BJ (cell line): ENCODE measurements at regions not wholly inside any gene's neighbourhood (a gene's known extent, or its start where the extent isn't known, plus 50 kb on each side); places are given as distances from the start of the nearest gene placed in this dataset.

Experiments used
- CTCF ChIA-PET: fragments of 350-600 bp; formaldehyde crosslinking; extraction: SDS; loops from one replicate; lab custom pipeline; 2021; ENCODE audit warnings: antibody characterized with exemption, inconsistent platforms; lab: Yijun Ruan, JAX
- POLR2A ChIA-PET: fragments of 300-600 bp; sonication (Branson Sonifier 250); formaldehyde crosslinking; extraction: SDS; loops from one replicate; lab custom pipeline; 2021; ENCODE audit warnings: antibody characterized with exemption; lab: Charles Lee
- DNase-seq: peaks from one replicate; pipeline ENCODE4 v3.0.0-alpha.2; 2011; ENCODE audit warnings: low read depth
- H3K27me3 ChIP-seq: 2 replicates; pipeline ENCODE4 v1.6.0; 2011; ENCODE audit warnings: low read length; ENCODE audit not compliant: control insufficient read depth, insufficient read depth
- H3K36me3 ChIP-seq: 2 replicates; pipeline ENCODE4 v1.5.1; 2011; ENCODE audit warnings: low read length; ENCODE audit not compliant: control insufficient read depth, insufficient read depth
- H3K4me3 ChIP-seq: 2 replicates; pipeline ENCODE4 v1.5.1; 2011; ENCODE audit warnings: low read depth, mild to moderate bottlenecking, control low read depth, low read length
- TF ChIP-seq, protein P1 (sequence below): IDR thresholded peaks from 2 replicates; pipeline ENCODE4 v1.5.1; 2011; ENCODE audit warnings: low read depth, mild to moderate bottlenecking, control low read depth, inconsistent platforms, low read length, moderate library complexity; ENCODE audit not compliant: insufficient read depth

DNA sequence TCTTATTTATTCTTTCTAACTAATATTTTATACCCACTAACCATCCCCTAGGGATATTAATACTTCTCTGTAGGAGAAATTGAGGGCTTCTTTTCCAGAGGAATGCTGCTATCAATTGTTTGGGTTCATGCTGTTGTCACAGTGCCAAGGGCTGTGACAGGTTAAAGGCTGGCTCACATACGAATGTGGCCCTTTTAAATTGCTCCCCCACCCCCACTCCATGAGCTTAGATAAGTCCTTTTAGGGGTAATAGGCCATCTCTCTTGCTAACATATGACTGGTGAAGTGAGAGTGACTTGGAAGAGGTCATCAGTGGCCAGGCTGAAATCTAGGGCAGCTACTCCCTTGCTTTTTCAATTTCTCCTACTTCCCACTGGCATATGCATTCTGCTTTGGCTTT, 121.9 kb upstream of the DPH6 start:
- TF ChIP-seq, protein P1, sequence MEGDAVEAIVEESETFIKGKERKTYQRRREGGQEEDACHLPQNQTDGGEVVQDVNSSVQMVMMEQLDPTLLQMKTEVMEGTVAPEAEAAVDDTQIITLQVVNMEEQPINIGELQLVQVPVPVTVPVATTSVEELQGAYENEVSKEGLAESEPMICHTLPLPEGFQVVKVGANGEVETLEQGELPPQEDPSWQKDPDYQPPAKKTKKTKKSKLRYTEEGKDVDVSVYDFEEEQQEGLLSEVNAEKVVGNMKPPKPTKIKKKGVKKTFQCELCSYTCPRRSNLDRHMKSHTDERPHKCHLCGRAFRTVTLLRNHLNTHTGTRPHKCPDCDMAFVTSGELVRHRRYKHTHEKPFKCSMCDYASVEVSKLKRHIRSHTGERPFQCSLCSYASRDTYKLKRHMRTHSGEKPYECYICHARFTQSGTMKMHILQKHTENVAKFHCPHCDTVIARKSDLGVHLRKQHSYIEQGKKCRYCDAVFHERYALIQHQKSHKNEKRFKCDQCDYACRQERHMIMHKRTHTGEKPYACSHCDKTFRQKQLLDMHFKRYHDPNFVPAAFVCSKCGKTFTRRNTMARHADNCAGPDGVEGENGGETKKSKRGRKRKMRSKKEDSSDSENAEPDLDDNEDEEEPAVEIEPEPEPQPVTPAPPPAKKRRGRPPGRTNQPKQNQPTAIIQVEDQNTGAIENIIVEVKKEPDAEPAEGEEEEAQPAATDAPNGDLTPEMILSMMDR: no peak
- H3K36me3 ChIP-seq: no peaks in the 10 kb centered on the region
- no peaks in the 10 kb centered on the region for H3K27me3 ChIP-seq
- H3K4me3 ChIP-seq: no peak overlapping the region
- no peak for DNase-seq
- POLR2A ChIA-PET: no interaction called here
- CTCF ChIA-PET: interaction anchor here (1.6 kb wide), 1 partner anchor 9 kb away, joined by 3 read pairs; no protein-coding TSS in a partner anchor

DNA sequence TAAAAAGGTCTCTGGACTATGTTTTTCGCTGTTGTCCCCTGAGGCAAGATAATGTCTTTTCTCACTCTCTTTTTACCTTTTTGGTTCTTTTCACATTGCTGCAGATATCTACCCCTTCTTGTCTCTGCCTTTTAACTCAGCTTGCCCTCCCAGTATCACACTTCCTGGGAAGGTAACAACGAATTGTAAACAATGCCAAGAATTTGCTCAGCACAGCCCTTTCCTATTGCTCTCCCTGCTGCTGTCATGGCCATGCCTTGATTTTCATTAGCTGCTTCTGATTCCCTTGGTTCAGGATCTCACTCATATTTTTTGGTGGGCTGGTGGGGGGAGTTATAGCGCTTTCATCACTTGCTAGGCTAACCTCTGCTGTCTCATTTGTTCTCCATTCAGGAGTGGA, 123.1 kb upstream of the DPH6 start:
- POLR2A ChIA-PET: no interaction called here
- no peaks in the 10 kb centered on the region for H3K36me3 ChIP-seq
- H3K4me3 ChIP-seq: no peak overlapping the region
- DNase-seq: no peak
- TF ChIP-seq, protein P1: no peak
- no peaks in the 10 kb centered on the region for H3K27me3 ChIP-seq
- CTCF ChIA-PET: no interaction called here

DNA sequence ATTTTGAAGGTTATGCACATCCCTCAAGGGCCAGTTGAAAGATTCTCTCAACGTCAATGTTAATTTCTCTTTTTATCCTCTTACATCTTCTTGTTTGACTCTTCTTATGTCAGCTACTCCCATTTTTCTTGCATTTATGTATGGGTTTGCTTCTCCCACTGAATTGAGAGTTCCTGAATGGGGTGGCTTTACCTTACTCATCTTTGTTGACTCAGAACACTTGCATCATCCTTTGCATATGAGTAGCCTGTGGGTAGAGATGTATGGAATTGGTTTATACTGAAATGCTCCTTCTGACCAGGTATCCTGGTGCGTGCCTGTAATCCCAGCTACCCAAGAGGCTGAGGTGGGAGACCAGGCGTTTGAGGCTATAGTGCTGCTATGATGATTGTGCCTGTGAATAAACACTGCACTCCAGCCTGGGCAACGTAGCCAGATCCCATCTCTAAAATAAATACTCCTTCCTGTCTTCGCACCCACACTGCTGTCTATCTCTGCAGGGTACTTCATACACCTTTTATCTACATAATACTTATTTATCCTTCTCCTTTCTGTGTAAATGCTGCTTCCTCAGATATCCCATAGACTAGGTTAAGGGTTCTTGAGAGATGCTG, 123.6 kb upstream of the DPH6 start:
- H3K4me3 ChIP-seq: no peak overlapping the region
- CTCF ChIA-PET: no interaction called here
- TF ChIP-seq, protein P1: no peak
- POLR2A ChIA-PET: no interaction called here
- H3K36me3 ChIP-seq: no peaks in the 10 kb centered on the region
- no peaks in the 10 kb centered on the region for H3K27me3 ChIP-seq
- DNase-seq: no peak

DNA sequence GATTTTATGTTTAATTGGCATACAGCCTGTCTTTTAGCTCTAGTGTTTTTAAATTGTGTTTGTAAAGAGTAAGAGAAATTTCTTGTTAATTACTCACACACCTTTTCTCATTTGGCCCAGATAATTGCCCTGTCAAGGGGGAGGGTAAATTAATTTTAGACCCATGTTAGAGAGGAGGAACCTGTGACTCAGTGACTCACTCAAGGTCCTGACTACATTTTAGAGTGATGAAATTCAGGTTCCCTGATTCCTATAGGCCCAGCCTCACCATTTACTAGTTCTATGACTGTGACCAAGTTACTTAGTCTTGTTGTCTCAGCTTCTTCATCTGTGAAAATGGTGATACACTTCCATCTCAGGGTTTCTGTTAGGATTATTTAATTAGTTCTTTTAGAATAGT, 125.2 kb upstream of the DPH6 start:
- POLR2A ChIA-PET: no interaction called here
- CTCF ChIA-PET: no interaction called here

DNA sequence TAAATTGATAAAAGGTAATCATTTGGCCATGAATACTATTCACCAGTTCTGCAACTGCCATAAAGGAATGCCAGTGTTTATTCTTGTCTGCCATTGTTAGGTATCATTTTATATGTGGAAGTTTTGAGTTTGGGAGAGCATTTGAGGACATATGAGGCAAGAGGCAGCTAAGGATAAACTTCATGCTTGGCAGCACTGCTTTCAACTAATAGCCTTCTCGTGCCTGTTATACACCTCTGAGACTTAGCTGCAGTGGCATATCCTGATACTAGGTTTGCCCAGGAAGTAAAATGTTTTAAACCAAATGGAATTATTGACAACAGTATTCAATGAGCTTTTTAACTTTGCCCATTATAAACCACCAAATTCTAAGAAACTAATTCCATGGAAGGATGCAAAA, 126.0 kb upstream of the DPH6 start:
- no peak overlapping the region for H3K4me3 ChIP-seq
- H3K27me3 ChIP-seq: no peaks in the 10 kb centered on the region
- no peaks in the 10 kb centered on the region for H3K36me3 ChIP-seq
- TF ChIP-seq, protein P1: no peak
- POLR2A ChIA-PET: no interaction called here
- DNase-seq: no peak
- CTCF ChIA-PET: interaction anchor here (0.8 kb wide), 1 partner anchor 79 kb away, joined by 3 read pairs; no protein-coding TSS in a partner anchor

More for the DNA sequence above, 125.2 kb upstream of the DPH6 start:
- no peak for DNase-seq
- no peak overlapping the region for H3K4me3 ChIP-seq
- TF ChIP-seq, protein P1: no peak
- H3K36me3 ChIP-seq: no peaks in the 10 kb centered on the region
- H3K27me3 ChIP-seq: no peaks in the 10 kb centered on the region
